HK-2 (cell line): ENCODE measurements at regions not wholly inside any gene's neighbourhood (a gene's known extent, or its start where the extent isn't known, plus 50 kb on each side); places are given as distances from the start of the nearest gene placed in this dataset.
"Not testable (repeated sequence)": the region's sequence is repeated elsewhere in the genome, so short reads cannot be mapped to it uniquely, and the experiment has no call there.

Experiments
- DNase-seq: peaks from one replicate; pipeline ENCODE4 v3.0.0-alpha.2; 2018; ENCODE audit not compliant: unreplicated experiment

DNA sequence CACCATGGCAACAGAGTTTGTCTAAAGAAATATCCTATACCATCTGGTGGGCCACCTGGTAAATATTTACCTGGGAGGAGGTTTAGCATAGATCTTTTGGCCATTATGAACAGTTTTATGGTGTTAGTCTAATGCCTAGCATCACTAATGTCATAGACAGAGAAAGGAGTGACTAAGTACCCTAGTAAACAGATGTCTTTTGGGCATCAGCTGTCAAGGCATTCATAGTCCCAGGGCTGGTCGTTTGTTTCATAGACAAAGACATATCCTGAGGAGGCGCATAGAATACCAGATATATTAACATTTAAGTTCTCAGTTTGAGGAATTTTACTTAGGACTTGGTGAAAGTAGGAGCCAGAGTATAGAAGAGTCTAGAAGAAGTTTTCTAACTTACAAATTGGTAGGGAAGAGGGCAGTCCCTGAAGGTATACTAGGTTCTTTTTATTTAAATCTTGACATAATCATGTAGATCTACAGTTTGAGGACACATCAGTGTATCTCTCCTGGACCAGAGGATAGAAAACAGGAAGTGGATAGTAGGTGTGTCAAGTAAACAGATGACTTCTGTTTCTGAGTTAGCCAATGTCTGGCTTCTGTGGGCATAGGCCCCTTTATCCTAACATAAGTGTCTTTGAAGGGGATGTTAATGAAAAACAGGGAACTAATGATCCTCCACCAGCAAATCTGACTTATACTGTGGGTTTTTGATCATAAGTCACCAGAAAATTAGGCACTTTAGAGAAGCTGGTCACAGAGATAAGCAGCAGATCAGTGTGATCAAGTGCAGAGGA lies 105.0 kb upstream of the PRSS3 start:
- DNase-seq = no peak

DNA sequence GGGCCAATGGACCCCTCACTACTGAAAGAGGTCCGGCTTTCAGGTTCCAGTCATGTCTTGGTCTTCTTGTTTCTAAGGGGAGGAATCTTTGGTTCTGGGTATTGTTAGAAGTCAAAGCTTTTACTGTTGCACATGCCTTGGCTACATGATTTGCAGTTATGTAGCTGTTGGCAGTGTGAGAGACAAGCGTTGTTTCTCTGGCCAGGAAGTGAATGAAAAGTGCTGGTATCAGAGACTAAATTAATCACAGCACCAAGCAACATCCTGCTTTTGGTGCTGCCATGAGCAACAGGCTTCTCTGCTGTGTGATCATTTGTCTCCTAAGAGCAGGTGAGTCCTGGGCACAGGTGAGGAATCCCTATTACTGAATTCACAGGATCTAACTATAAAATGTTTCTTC lies 100.1 kb upstream of the PRSS3 start:
- DNase-seq = no peak

DNA sequence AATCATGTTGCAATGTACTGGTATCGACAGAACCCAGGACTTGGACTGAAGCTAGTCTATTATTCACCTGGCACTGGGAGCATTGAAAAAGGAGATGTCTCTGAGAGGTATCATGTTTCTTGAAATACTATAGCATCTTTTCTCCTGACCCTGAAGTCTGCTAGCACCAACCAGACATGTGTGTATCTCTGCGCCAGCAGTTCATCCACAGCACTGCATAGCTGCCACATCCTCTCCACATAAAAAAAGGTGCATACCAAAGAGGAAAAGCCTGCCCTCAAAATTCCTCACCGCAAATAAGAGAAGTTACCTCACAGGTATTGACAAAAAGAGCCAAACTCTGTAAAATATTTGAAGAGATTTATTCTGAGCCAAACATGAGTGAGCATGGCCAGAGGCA lies 99.5 kb upstream of the PRSS3 start:
- DNase-seq = no peak

DNA sequence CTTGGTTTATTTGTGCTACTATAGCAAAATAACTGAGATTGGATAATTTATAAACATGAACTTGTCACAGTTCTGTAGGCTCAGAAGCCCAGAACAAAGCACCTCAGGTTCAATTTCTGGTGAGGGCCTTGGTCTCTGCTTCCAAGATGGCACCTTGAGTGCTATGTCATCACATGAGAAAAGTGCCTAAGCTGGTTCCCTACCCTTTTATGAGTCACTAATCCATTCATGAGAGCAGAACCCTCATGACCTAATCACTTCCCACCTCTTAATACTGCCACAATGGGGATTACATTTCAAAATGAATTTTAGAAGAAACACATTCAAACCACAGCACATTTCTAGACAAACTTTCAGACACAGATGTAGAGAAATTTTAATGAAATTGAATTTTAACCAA lies 98.2 kb upstream of the PRSS3 start:
- DNase-seq = no peak

DNA sequence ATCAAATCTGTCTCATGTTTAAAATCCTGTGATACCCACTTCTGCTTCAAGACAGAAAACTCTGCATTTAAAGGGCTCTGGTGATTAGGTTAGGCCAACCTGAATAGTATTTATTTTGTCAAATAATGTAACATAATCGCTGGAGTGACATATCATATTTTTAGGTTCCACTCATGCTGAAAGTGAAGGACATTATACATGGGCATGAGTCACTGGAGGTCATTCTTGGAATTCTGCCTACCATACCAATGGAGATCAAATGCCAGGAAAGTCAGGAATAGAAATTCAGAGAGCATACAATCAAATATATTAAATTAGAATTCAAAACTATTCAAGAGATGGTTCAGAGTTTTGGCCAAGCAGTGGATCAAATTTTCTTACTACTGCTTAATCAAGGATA lies 97.1 kb upstream of the PRSS3 start:
- no peak for DNase-seq

DNA sequence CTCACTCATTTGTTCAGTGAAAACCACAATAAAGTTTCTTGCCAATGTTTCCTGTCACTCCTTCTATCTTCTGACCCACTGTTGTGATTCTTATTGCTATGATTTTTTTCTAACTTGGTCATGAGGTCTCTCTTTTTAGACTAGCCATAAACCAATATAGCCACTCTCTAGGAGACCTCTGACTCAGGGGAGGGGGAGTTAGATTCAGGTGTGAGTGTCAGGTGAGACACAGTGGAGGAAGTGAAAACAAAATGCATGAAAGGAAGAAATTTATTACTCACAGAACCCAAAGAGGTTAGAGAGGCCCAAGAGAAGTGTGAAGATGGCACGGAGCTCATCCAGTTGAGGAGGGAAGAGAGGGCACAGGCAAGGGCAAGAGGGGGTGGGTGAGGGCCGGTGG lies 94.4 kb upstream of the PRSS3 start:
- not testable (repeated sequence) for DNase-seq

DNA sequence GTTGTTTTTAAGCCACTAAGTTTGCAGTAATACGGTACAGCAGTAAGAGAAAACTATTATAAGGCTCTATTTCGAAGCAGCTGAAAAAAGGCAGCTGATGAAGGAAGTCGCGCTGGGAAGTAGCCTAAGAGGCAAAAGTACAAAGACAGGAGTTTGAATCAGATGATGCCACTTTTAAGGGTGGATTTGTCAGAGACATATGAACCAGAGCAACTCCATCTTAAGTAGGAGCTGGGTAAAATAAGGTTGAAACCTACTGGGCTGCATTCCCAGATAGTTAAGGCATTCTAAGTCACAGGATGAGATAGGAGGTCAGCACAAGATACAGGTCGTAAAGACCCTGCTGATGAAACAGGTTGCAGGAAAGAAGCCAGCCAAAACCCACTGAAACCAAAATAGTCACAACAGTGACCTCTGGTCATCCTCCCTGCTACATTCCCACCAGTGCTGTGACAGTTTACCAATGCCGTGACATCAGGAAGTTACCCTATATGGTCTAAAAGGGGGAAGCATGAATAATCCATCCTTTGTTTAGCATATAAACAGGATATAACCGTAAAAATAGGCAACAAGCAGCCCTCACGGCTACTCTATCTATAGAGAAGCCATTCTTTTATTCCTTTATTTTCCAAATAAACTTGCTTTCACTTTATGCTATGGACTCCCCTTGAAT lies 91.8 kb upstream of the PRSS3 start:
- DNase-seq = no peak

DNA sequence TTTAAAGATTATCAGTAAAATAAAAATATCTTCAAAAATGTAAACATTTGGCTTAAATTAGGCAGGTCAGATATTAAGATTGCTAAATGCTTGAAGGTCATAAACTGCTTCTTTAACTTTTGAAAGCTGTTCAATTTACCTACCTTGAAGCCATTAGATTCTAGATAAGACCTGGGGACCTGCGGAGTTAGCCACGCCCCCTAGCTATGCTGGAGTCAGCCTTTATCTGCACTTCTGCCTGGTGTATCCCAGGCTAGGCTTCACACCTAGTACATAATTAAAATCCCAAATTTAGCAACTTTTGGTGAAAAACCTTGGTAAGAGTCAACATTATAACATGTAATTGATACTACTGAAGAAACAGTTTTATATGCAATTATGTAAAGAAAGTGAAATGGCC lies 89.9 kb upstream of the PRSS3 start:
- DNase-seq = not testable (repeated sequence)

DNA sequence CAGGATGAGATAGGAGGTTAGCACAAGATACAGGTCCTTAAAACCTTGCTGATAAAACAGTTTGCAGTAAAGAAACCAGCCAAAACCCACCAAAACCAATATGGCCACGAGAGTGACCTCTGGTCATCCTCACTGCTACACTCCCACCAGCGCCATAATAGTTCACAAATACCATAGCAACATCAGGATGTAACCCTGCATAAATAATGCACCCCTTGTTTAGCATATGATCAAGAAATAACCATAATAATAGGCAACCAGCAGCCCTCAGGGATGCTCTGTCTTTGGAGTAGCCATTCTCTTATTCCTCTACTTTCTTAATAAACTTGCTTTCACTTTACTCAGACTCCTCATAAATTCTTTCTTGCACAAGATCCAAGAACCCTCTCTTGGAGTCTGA lies 86.9 kb upstream of the PRSS3 start:
- DNase-seq = no peak

DNA sequence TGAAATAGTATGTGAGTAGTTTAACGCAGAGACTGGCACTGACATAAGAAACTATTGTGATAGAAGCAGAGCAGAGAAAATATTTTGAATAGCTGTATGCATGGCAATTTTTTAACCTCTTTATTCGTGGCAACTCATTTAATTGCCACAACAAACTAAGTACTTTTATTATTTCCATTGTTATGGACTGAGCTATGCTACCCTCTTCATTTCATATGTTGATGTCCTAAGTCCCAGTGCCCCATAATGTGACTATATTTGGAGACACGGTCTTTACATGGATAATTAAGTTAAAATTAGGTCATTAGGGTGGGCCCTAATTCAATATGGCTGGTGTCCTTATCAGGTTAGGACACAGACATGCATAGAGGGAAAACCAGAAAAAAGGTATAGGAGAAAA lies 86.1 kb upstream of the PRSS3 start:
- DNase-seq = no peak

DNA sequence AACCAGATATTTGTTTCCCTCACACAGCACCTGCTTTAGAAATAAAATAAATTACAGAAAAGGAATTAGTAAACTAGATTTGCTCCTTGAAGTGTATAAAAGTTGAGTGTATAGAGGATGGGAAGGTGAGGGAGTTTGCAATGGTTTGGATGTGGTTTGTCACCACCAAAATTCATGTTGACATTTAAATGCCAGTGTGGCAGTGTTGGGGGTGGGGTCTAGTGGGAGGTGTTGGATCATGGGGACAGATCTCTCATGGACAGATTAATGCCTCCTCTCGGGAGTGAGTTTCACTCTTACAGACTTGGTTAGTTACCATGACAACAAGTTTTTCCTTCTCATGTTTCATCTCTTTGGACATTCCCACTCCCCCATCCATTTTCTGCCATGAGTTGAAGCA lies 83.9 kb upstream of the PRSS3 start:
- not testable (repeated sequence) for DNase-seq

DNA sequence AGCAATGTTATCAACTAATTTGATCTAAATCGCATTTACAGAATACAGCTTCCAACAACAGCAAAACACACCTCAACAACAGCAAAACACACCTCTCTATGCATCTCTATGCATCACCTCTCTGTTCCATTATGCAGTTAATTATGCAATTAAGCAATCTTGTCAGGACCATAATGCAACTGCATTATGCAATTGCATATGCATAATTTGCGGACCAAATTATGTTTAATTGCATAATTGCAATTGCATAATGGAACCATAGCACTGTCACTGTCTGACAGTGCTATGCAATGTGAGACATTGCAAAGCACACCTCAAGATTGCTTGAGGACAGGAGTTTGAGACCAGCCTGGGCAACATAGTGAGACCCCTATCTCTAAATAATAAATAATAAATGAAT lies 80.4 kb upstream of the PRSS3 start:
- DNase-seq = no peak

DNA sequence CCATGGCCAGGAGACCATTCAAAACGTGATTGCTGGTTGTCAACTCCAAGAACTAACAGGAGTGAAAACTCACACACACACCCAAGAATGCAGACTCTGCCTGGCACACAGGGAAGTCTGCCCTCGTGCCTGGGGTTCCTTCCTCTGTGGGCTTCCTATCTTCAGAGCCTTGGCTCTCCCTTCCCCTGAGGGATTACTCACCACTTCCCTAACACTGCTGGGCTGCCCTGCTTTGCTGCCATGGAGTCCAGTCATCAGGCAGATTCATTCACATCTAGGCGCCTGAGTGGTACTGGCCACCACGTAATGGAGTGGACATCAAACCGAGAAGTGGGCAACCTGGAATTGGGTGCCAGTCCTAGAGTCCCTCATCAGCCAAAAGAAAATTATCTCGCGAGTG lies 76.4 kb upstream of the PRSS3 start:
- DNase-seq = no peak

DNA sequence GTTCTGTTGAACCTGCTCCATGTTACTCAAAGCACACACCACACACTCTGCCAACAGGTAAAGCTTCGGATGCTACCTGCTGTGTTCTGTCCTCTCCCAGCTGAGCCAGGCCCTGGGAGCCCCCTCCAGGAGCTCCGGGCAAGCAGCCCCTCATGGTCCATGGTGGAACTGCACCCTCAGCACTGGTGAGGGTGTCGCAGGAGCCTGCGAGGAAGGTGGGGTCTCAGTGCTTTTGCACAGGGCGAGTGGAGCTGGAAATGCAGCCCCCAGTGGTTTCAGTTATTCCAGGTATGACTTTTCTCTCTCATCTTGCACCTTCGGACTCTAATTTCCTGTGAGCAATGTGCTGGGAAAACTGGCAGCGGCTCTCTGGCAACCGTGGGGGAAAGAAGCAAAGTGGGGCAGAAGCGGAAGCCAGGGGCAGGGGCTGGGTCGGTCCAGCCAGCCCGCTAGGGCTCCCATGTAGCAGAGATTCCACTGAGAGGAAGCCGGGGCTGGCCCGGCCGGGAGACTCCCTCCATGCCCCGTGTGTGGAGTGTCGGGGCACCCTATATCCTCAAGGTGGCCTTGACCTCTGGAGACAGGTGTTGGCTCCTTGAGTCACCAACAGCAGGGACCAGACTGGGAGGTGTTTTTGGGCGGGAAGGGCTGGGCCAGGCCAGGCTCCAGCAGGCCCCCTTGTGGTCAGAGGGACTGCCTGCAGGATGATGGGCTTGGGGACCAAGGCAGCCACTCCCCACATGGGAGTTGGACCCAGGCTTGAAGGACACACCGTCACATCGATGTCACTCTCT lies 75.6 kb upstream of the PRSS3 start:
- DNase-seq = no peak

DNA sequence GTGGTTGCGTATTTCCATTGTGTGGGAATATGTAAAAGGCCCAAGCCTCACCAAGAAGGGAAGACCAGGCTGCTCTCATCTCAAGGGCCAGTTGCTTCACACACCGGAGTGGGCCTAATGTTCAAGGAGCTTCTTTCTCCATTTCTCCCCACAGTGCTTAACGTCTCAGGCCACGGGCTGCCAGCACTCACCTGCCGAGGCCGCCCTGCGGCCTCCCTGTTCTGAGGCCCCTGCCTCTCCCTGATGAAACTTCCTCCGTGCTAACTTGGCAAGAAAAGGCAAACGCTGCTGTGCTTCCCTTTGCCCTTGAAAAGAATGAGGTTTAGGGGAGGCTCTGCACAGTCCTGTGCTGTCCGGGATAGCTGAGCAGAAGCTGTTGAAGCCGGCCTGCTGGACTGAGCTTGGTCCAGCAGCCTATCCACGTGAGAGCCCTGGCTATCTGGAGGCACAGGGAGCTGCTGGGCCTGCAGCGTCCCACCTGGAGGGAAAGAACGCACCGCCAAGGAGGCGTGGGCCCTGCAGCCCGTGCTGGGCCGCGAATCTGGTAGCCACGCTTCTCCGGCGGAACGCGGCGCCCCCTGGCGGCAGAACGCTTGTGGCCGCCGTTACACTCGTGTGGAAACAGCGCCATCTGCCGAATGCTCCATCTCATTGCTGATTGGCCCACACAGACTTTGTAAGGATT lies 73.5 kb upstream of the PRSS3 start:
- DNase-seq = peak; percentile 85

DNA sequence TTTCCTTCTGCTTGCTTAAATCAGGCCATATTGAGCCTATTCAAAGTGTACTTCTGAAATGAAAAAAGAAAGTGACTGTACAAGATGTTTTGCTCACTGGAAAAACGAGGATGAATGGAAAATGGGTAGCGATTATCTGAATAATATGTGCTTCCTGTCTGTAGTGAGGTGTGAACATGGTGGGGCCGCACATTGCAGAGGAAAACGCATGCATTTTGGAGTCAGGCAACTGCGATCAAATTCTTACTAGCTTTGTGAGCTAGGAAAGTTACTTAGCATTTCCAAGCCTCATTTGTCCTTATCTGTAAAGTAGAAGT lies 73.0 kb upstream of the PRSS3 start:
- no peak for DNase-seq

DNA sequence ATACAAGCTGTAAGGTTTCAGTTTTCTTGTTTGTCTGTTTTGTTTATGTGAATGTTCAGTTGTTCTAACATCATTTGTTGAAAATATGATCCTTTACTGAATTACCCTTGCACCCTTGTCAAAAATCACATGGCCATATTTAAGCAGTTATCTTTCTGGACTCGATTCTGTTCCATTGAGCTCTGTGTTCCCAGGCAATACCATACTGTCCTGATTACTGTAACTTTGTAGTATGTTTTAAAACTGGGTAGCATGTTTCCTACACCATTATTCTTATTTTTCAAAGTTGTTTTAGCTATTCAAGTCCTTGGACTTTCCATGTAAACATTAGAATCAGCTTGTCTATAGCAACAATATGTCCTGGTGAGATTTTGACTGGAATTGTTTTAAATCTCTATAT lies 66.7 kb upstream of the PRSS3 start:
- no peak for DNase-seq

DNA sequence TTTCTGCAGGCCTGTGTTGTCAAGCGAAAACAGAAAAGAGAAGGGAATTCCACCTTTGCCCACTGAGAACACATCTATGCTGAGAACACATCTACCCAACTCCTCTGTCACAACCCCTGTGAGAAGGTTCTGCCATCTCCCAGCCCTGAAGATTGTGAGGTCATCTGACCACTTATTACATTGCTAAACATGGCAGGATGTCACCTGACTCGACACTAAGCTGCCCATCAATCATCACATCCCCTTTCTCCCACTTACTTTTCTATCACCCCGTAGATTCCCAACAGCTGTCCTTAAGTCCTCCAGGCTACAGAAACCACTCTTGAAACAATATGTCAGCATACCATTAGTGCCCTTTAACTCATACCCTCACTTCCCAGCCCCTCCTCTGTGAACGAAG lies 64.2 kb upstream of the PRSS3 start:
- DNase-seq = no peak

DNA sequence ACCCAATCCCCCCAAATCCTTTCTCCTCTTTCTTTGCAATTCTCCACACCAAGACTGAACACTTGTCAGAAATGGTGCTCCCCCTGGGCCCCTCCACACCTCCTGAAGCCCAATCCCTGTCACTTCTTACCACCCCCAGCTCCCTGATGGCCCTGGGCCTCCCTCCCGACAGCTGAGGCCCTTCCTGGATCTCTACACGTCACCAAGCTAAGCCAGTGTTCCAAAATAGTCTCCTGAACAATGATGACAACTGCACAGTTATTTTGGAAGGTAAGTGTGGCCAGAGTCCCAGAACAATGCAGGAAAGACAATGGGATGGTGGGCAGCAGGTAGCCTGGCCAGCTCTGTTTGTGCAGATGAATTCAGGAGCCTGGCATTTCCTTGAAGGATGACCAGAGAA lies 63.7 kb upstream of the PRSS3 start:
- no peak for DNase-seq

DNA sequence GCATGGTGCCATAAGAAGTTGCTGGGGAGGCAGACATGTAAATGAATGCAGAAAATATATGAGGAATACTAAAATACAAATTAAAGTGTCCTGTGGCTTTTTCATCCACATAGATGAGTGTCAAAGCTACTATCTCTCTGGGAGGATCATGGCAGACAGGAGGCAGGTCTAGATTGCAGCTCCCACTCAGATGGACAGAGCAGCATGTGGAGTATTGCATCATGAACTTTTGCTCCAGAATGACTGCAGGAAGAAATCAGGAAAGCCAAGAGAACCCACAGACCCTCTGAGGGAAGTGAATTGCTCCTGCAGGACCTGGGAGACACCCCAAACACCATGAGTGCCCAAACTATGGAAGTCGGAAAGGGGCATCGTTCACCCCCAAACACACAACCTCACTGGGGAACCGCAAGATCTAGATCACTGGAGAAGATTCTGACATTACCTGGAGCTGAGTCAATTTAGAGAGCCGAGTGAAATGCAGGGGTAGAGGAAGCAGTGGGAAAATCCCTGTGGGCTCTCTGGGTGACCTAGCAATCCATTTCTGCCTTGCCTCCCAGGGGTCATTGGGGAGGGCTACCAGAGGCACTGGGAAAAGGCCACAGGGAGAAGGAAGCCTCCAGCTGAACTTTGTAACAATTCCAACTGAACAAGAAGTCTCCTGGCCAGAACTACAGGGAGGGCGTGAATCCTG lies 61.0 kb upstream of the PRSS3 start:
- DNase-seq = not testable (repeated sequence)

DNA sequence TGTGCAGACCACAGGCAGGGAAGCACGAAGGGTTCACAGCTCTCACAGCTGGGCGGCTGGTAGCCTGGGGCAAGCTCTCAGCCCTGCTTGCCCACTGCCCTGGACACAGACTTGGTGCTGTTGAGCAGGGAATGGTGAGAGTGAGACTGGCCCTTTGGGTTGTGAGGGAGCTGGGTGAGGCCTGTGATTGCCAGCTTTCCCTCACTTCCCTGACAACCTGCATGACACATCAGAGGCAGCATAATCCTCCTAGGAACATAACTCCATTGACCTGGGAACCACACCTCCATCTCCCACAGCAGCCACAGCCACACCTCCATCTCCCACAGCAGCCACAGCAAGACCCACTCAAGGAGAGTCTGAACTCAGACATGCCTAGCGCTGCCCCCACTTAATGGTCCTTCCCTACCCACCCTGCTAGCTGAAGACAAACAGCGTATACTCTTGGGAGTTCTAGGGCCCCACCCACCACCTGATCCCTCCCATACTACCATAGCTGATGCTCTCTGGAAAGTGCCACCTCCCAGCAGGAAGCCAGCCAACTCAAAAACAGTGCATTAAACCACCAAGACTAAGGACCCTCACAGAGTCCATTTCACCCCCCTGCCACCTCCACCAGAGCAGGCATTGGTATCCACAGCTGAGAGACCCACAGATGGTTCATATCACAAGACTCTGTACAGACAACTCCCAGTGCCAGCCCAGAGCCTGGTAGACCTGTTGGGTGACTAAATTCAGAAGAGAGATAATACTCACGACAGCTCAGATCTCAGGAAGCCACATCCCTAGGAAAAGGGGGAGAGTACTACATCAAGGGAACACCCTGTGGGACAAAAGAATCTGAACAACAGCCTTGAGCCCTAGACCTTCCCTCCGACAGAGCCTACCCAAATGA lies 60.2 kb upstream of the PRSS3 start:
- not testable (repeated sequence) for DNase-seq
